HG03457 (cell line): ENCODE measurements at regions not wholly inside any gene's neighbourhood (a gene's known extent, or its start where the extent isn't known, plus 50 kb on each side); places are given as distances from the start of the nearest gene placed in this dataset.

Experiments
- ATAC-seq: cut with Tn5 transposase; IDR thresholded peaks from one replicate; pipeline ENCODE4 v1.9.1; 2021; ENCODE audit warnings: moderate number of reproducible peaks; ENCODE audit not compliant: unreplicated experiment

DNA sequence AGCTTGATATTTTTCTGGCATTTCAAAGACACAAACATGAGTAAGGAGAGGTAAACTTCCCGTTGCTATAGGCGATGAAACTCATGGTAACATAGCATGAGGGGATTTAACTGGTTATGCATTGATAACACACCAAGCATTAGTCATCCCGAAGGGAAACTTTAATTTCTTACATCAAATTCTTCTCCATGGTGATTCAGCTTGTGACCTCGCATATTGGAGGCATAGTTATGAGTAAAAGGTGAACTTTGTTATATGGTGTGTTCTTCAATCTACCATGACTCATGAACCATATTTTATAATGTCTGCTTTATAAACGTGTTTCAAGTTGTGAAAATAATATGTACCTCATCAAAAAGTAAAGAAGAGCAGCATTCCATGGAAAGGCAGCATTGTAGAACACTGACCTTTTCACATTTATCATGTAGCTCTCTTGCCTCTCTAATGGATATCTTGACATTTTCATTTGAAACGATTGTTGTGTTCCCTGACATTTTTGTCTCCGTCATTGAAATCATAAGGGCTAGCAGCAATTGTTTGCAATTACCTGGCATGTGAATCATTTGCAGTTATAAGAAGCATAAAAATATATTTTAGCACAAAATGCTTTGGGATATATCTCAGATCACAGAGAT is 491.8 kb downstream of the ANXA1 start:
- ATAC-seq = no peak

DNA sequence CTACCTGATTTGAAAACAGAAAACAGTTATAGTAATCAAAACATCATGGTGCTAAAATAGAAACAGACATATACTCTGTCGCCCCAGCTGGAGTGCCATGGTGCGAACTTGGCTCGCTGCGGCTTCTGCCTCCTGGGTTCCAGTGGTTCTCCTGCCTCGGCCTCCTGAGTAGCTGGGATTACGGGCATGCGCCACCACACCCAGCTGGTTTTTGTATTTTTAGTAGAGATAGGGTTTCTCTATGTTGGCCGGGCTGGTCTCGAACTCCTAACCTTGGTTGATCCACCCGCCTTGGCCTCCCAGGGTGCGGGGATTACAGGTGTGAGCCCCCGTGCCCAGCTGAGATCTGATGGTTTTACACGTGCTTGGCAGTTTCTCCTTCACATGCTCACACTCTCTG is 495.9 kb downstream of the ANXA1 start:
- ATAC-seq = no peak

DNA sequence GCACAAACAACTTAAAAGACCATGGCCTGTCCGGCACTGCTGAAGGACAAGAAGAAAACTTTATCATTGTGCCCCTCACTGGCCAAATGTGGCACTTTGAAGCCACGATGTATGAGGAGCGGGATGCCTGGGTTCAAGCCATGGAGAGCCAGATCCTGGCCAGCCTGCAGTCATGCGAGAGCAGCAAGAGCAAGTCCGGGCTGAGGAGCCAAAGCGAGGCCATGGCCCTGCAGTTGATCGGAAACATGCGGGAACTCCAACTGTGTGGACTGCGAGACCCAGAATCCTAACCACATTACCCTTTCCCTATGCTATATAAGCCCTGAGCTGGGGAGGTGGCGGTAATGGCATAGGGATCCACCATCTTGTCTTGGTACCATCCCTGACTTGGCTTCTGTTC is 497.9 kb downstream of the ANXA1 start:
- no peak for ATAC-seq

GRCh38 chr9:73655363-73655762 is 503.7 kb downstream of the ANXA1 start:
- no peak for ATAC-seq

- no peak for ATAC-seq
Measured at GRCh38 chr9:73655831-73656230, 504.2 kb downstream of the ANXA1 start.

DNA sequence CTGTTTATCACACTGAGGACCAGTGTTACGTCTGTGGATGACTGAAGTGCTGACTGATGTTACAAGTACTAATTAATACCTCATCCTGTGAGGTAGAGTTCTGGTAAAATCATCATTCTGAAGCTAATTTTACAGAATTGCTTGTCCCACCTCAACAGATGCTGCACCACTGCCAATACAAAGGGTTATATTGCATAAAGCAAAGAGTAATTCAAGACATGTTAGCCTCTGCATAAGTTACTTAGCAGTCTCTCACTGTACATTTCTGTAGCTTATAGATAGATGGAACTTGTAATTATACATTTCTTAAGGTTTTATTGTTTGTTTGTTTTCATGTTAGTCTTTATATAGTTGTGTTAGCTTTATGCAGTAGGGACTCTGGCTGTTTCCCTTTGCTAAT is 513.6 kb downstream of the ANXA1 start:
- no peak for ATAC-seq

DNA sequence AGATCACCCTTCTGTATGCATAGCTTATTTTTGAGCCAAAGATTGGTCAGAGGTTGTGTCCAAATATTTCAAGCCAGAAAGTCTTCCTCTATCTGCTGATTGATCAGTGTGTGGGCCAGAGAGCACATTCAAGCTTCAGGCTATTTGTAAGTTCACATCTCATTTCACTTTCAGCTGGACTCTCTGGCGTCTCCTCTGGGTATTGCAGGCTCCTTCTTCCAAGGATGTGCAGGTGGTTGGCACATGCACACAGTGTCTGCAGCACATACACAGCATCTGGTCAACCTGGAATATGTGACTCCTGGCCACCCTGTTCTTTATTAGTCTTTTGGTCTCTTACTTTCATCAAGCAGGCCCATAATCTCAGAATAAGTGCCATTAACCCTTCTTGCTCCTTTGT is 516.1 kb downstream of the ANXA1 start:
- ATAC-seq = no peak

GRCh38 chr9:73680831-73681230 is 529.2 kb downstream of the ANXA1 start:
- no peak for ATAC-seq

DNA sequence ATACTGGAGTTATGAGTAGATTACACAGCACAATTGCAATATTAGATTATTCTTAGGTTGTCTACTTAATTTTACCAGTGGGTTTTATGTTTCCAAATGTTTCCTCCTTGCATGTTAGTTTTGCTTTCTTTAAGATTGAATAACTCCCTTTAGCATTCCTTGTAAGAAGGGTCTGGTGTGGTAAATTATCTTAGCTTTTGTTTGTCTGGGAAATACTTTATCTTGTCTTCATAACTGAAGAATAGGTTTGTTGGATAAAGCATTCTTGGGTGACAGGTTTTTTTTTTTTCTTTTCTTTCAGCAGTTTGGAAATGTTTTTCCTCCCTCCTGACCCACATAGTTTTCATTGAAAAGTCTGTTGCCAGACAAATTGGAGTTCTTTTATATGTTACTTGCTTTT is 531.1 kb downstream of the ANXA1 start:
- ATAC-seq = no peak

DNA sequence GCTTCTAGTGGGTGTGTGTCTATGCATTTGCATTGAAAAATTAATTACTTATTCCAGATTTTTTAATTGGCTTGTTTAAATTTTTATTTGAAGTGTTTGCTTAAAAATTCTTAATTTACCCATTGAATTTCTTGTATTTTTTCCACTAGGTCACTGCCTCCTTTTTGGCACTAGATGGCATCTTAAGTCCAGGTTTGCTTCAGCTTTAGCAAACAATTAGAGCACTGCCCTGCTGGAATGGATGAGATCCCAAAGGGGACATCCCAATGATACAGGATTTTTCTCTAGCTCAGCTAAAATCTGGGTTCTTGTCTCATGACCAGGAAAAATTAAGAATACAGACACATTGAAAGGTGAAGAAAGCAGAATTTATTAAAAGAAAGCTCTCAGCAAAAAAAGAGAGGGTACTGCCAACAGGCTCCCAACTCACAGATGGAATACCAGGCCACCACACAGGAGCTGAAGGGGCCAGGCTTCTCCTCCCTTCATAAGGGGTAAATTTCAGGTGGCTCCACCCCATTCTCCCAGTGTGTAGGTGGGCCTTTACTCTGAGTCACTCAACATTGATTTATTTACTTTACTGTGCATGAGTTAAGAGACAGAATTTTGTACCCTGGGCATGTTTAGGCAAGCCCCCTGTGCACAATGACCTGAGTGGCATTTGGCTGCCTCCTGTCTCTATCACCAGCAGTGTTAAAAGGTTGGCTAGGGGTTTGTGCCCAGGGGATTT is 532.4 kb downstream of the ANXA1 start:
- no peak for ATAC-seq

DNA sequence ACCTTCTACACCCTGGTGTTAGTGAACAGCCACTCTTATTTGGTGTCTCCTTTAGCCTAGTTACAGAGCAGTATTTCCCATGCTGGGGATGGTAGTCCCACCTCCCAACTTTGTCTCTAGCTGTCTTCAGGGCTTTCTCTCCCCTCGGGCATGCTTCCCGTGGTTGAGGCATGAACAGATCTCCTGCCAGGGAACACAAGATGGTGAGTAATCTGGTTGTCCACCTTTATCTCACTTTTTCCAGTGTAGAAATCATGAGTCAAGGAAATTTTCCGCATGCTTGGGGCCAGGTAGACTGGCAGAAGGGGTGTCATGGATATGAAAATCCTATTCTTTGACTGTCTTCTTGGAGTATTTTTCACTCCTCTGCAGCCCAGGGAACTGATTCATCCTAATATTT is 532.9 kb downstream of the ANXA1 start:
- no peak for ATAC-seq

DNA sequence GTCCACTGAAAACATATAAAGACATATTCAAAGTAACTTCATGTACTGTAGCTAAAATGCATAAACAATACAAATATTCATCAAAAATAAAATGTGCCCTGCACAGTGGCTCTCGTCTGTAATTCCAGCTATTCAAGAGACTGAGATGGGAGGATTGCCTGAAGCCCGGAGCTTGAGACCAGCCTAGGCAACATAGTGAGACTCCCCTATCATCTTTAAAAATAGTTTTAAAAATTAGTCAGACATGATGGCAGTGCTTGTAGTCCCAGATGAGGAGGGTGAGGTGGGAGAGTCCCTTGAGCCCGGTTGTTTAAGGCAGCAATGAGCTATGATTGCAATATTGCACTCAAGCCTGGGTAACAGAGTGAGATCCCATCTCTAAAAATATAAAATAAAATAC is 534.1 kb downstream of the ANXA1 start:
- ATAC-seq = no peak

DNA sequence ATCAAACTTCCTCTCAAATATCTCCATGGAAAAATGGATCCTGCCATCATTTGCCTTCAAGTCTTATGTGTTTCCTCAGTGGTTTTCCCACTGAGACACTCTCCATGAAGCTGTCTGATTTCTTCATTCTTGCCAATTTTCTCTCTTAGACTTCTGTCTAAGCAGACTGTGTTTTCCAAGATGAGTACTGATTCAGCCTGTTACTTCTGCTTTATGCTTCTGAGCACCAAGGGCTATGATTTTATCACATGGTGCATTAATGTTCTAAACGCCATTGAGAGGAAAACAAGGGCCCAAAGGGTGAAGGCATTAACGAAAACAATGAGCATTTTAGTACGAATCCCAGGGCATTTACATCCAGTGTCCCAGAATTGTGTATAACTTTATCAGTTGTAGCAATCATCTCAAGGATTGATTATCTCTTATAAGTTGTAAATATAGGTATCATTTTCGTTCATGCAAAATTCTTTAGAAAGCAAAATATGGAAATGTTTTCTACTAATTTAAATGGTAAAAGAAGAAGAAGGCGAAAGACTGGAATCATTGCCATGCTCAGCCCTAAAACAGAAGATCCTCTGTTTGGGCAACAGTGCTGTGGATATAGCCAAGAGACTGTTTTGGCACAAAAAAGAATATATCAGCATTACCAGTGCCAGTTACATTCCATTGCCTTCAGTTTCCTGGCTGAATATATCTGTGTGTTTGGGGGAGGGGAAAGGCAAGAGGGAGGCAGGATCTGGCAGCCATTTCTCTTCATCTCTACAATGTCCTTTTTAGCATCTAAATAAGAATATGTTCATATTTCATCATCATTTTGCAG is 537.6 kb downstream of the ANXA1 start:
- ATAC-seq = no peak

- no peak for ATAC-seq
Measured at GRCh38 chr9:73701415-73702057, 549.9 kb downstream of the ANXA1 start.

DNA sequence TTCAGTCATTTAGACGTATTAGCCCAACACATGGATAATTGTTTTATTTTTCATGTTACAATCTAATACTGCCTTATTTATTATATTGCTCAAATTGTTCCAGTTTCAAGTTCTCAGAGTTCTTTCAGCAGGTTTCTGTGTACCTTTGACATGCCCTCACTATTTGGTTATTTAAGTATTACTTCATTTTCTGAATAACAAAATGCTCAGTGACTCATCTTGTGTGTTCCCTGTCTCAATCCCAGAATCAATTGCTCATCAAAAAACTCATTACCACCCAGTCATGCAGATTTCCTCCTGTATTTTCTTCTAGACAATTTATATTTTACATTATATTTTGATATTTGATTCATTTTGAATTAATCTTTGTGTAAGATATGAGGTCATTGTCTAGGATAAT is 562.6 kb downstream of the ANXA1 start:
- ATAC-seq = no peak

GRCh38 chr9:73715591-73715990 is 563.9 kb downstream of the ANXA1 start:
- no peak for ATAC-seq

- ATAC-seq = no peak
Measured at GRCh38 chr9:73719660-73720059, 568.0 kb downstream of the ANXA1 start.

DNA sequence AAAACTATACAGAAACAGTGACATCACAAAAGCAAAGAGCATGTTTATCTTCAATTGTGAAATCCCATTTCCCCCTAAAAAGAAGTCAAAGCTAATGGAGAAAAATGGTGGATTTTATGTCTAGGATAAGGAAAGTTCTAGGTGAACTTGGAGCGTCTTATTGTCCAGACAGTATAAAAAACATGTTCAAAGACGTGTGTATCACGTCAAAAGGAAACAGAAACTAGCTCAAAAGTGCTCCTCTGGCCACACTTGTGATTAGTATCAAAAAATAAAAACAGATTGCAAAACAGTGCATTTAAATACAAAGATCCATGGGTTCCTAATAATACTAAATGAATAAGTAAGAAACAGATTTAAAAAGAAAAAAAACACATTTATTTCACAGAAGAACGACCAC is 568.9 kb downstream of the ANXA1 start:
- no peak for ATAC-seq

- no peak for ATAC-seq
Measured at GRCh38 chr9:73736270-73736669, 584.6 kb downstream of the ANXA1 start.

DNA sequence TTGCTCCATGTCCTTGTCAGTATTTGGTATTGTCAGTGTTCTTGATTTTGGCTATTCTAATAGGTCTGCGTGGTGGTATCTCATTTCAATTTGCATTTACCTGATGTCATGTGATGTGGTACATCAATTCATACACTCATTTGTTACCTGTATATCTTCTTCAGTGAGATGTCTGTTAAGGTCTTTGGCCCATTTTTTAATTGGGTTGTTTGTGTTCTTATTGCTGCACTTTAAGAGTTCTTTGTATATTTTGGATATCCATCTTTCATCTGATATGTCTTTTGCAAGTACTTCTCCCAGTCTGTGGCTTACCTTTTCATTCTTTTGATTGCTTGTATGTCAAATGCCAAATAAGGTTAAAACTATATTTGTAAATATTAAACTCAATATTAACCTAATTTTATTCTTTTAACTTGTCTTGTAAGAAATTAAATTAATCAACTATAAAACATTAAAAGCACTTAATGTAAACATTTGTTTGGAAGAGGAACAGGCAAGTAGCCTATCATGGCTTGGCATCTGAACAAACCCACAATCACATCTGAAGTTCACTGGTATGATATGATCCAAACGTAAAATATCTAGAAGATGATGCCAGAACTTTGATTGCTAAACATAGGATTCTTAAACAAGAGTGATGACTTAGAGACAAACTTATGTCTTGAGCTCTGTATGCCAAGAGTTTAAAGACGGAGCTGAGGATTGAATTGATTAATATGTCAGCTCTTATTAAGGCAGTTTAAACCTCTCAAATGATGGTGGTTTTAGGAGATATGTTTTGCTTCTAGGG is 587.3 kb downstream of the ANXA1 start:
- ATAC-seq = no peak

GRCh38 chr9:73741316-73741715 is 589.7 kb downstream of the ANXA1 start:
- no peak for ATAC-seq
